Keratinocyte (primary cell): ENCODE measurements at regions not wholly inside any gene's neighbourhood (a gene's known extent, or its start where the extent isn't known, plus 50 kb on each side); places are given as distances from the start of the nearest gene placed in this dataset.

ENCODE experiments used
- EZH2 ChIP-seq: IDR thresholded peaks from one replicate; pipeline ENCODE4 v1.6.1; 2012; ENCODE audit warnings: inconsistent platforms, mild to moderate bottlenecking, low read length, moderate library complexity
- TF ChIP-seq, protein P1 (sequence below), 3 experiments: IDR thresholded peaks in 1 of 3; conservative IDR thresholded peaks in 1 of 3; optimal IDR thresholded peaks in 1 of 3; 2 replicates in 2 of 3; 3 replicates in 1 of 3; pipeline versions ENCODE3 to v1.5.1; 2011; ENCODE audit warnings: low read length in 3 of 3, mild to moderate bottlenecking in 3 of 3, moderate library complexity in 2 of 3, control low read depth in 1 of 3, inconsistent platforms in 1 of 3; ENCODE audit not compliant: insufficient read depth in 2 of 3; ENCODE audit errors: extremely low read depth in 1 of 3

DNA sequence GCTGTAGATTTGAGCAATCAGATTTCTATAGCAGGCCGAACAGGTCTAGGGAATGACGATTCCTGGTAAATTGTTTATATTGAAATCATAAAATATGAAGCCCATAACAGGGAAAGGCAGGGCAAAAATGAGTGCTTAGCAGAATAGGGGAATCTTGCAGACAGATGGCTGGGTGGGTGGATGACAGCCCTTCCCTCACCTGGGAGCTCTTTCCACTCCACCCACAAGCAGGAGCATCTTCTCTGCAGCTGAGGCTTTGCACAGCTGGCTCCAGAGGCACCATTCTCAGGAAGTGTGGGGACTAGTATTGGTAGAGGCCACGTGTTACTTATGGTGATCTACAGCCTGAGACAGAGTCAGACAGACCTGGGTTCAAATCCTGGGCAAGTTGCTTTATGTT is 55.9 kb upstream of the SYN2 start:
- TF ChIP-seq, protein P1, sequence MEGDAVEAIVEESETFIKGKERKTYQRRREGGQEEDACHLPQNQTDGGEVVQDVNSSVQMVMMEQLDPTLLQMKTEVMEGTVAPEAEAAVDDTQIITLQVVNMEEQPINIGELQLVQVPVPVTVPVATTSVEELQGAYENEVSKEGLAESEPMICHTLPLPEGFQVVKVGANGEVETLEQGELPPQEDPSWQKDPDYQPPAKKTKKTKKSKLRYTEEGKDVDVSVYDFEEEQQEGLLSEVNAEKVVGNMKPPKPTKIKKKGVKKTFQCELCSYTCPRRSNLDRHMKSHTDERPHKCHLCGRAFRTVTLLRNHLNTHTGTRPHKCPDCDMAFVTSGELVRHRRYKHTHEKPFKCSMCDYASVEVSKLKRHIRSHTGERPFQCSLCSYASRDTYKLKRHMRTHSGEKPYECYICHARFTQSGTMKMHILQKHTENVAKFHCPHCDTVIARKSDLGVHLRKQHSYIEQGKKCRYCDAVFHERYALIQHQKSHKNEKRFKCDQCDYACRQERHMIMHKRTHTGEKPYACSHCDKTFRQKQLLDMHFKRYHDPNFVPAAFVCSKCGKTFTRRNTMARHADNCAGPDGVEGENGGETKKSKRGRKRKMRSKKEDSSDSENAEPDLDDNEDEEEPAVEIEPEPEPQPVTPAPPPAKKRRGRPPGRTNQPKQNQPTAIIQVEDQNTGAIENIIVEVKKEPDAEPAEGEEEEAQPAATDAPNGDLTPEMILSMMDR (optimal IDR thresholded peaks at IDR 0.05 in 1 of 3, IDR thresholded peaks at IDR 0.05 in 1 of 3, conservative IDR thresholded peaks at IDR 0.05 in 1 of 3; ENCODE audit: extremely low read depth in 1 of 3, insufficient read depth in 2 of 3, low read length in 3 of 3), result no peak
- TF ChIP-seq EZH2, result no peak
